Peyer's patch (tissue), 4 donors: ENCODE measurements at regions not wholly inside any gene's neighbourhood (a gene's known extent, or its start where the extent isn't known, plus 50 kb on each side); places are given as distances from the start of the nearest gene placed in this dataset.

ENCODE experiments used
- POLR2A ChIP-seq, 2 donors: fragments of 450-650 bp; IDR thresholded peaks; one replicate each; pipeline ENCODE4 v1.5.1; 2017; ENCODE audit warnings: antibody characterized with exemption in 2 of 2, mild to moderate bottlenecking in 2 of 2, moderate library complexity in 2 of 2
- TF ChIP-seq, protein P1 (sequence below), 6 experiments: fragments of 450-650 bp in 4 of 6; fragments of 200-600 bp in 2 of 6; sonication (generic) in 1 of 6; IDR thresholded peaks; one replicate each; pipeline ENCODE4 v1.5.1; 2017 to 2019; ENCODE audit warnings: antibody characterized with exemption in 6 of 6, mild to moderate bottlenecking in 3 of 6, moderate library complexity in 1 of 6

- TF ChIP-seq, protein P1, sequence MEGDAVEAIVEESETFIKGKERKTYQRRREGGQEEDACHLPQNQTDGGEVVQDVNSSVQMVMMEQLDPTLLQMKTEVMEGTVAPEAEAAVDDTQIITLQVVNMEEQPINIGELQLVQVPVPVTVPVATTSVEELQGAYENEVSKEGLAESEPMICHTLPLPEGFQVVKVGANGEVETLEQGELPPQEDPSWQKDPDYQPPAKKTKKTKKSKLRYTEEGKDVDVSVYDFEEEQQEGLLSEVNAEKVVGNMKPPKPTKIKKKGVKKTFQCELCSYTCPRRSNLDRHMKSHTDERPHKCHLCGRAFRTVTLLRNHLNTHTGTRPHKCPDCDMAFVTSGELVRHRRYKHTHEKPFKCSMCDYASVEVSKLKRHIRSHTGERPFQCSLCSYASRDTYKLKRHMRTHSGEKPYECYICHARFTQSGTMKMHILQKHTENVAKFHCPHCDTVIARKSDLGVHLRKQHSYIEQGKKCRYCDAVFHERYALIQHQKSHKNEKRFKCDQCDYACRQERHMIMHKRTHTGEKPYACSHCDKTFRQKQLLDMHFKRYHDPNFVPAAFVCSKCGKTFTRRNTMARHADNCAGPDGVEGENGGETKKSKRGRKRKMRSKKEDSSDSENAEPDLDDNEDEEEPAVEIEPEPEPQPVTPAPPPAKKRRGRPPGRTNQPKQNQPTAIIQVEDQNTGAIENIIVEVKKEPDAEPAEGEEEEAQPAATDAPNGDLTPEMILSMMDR (IDR thresholded peaks at IDR 0.05): no peak
- no peak for TF ChIP-seq POLR2A (IDR thresholded peaks at IDR 0.05)
Observed at GRCh38 chr15:85892232-85892631, 97.5 kb upstream of the KLHL25 start.
